Activated CD4-positive, alpha-beta T cell treated with anti-CD3 and anti-CD28 coated beads, Interleukin-2, amount 50 U/mL, for 24 hours (primary cell): ENCODE measurements at regions not wholly inside any gene's neighbourhood (a gene's known extent, or its start where the extent isn't known, plus 50 kb on each side); places are given as distances from the start of the nearest gene placed in this dataset.

Source experiments
- DNase-seq, 2 donors: peaks; one replicate each; pipeline ENCODE4 v3.0.0-alpha.2; 2020; ENCODE audit warnings: low read depth in 1 of 2, low spot score in 1 of 2

DNA sequence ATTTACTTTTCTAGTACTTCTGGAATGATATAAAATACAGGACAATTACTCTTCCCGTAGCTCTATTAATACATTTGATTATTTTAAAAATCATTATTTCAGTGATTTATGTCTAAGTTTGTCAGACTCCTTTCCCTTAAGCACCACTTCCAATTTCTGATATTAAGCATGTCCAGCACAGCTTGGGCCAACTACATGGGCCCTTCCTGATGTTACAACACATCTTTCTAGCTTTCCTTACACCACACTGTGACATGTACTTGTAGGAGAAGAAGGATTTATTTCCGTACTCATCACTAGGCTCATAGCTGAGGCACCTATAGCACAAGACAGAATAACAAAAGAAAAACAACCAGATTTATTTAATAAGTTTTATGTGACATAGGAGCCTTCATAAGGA is 134.8 kb upstream of the HNRNPA3 start:
- DNase-seq, result no peak

DNA sequence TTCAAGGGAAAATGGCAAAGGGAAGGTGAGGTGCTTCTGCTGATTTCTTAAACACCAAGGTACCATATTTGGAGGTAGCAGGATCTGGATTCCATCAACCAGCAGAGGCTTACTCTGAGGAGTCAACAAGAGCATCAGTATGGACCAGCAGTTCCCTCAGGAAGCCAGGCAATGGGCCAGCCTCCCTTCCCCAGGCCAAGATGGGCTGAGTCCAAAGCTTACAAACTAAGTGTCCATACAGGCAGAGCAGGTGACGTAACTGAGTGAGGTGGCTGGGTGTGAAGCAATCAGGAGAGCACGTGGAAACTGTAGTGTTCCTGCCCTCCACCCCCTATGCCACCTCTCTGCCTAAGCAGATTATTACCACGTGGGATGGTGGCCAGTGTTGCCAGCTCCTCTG is 134.2 kb upstream of the HNRNPA3 start:
- DNase-seq, result no peak

GRCh38 chr2:177078855-177079254 is 133.7 kb upstream of the HNRNPA3 start:
- DNase-seq, result no peak

GRCh38 chr2:177080746-177081284 is 131.8 kb upstream of the HNRNPA3 start:
- DNase-seq, result no peak

DNA sequence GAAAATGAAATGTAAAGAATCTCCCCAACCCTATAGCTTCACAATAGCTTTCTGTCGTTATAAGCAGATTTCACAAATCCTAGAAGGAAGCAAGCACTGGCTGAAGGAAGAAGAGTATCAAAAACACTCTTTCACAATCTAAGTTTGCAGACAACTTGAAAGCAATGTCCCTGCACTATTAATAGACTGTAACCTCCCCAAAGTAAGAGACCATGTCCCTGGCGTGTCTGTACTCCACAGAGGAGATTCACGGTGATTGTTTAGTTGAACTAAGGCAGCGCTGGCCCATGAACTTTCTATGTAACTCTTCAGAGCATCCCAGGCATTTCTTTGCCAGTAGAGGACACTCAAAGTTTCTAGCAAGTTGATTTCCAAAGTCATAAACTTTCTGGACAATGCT is 128.0 kb upstream of the HNRNPA3 start:
- no peak for DNase-seq

GRCh38 chr2:177088529-177088928 is 124.1 kb upstream of the HNRNPA3 start:
- DNase-seq, result no peak

GRCh38 chr2:177090967-177091366 is 121.6 kb upstream of the HNRNPA3 start:
- no peak for DNase-seq

- DNase-seq, result no peak
Measured at GRCh38 chr2:177093371-177093770, 119.2 kb upstream of the HNRNPA3 start.

DNA sequence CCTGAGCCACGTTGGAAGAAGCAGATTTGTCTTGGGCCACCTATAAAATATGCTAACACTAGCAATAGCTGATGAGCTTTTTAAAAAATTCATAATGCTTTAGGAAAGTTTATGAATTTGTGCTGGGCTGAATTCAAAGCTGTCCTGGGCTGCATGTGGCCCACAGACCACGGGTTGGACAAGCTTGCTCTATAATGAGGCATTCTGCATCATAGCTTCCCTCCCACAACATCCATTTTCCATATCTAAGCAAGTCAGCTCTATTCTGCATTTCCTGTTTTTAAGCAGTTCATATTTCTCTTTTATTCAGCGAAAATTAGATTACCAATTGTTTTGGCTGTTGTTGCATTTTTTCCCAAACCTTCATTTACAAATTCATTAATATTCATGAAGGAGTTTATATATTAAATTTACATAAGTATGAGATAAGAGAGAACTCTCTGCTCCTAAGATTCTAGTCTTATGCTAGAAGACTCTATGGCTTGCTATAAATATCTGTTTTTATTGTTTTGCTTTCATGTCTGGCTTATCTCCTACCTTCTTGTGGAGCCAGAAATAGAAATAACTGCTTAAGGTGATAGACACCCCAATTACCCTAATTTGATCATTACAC is 114.5 kb upstream of the HNRNPA3 start:
- no peak for DNase-seq

DNA sequence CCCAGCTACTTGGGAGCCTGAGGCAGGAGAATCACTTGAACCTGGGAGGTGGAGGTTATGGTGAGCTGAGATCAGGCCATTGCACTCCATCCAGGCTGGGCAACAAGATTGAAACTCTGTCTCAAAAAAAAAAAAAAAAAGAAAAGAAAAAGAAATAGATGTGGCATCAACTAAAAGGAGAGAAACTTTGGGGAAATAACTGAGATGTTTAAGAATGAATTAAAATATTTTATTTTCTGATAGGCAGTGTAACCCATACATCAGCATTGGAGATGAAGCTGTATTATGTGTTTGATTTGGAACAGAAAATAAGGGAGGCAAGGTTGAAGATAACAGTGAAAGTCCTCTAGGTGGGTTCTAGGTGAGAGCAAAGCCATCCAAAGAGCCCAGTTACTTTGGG is 110.7 kb upstream of the HNRNPA3 start:
- DNase-seq, result no peak

- DNase-seq, result no peak
Measured at GRCh38 chr2:177106212-177106611, 106.4 kb upstream of the HNRNPA3 start.

DNA sequence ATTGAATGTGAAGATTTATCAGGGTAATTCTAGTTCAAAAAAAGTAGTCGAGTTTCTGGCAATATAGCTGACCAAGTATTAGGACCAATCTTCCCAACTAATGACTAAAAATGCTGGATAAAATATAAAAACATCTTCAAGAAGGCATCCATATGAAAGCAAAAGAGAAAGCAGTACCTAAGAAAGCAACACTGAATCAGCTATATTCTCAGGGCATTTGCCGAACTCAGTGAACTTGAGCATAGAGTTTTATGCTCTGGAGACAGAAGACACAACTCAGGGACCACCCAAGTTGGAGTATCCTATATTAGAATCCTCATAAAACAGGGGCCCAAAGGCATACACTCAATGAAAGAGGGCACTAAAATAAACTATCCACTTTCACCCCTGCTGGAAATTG is 103.7 kb upstream of the HNRNPA3 start:
- DNase-seq, result no peak

DNA sequence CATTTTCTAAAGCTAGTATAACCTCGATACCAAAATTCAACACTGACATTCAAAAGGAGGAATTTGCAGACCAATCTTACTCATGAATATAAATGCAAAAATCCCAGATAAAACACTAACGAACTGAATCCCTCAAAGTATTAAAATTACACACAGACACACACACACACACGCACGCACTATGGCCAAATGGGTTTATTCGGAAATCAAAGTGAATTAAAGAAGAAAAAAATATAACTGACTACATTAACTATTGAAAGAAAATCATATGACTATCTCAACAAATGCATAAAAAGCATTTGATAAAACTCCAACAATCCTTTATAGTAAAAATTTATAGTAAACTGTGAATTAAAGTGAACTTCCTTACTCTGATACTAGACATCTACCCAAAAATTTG is 97.9 kb upstream of the HNRNPA3 start:
- DNase-seq, result no peak

DNA sequence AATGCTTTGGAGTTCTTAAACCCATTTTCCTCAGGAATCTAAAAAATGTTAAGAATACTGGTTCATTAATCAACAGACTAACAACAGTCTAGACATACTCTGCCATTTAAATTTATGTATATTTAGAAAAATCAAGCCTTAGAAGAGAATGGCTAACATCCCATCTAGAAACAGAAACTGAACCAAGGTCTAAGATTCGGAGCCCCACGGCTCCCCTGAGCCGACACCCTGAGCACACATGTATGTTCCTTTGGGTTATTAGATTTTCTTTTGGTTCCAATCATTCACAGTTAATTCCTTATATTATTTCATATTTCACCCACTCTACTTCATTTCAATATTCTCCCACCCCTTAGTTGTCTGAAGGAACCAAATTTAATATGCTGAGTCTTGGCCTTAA is 94.8 kb upstream of the HNRNPA3 start:
- DNase-seq, result no peak

GRCh38 chr2:177118636-177119035 is 94.0 kb upstream of the HNRNPA3 start:
- DNase-seq, result no peak

GRCh38 chr2:177119099-177119498 is 93.5 kb upstream of the HNRNPA3 start:
- DNase-seq, result no peak

DNA sequence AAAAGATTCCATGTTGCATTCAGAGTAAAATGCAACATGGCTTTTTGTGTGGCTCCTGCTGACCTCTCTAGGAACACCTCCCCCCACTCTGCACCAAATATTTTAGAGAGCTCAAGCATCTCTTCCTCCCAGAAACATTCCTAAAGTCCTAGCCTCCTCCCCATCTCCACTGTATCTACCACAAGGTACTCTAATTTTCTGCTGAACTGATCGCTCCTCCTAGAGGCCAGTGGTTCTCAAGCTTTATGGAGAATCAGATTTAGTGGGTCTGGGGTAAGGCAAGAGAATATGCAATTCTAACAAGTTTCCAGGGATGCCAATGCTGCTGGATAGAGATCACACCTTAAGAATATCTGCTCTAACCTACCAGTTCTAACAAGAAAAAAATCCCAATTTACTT is 89.5 kb upstream of the HNRNPA3 start:
- DNase-seq, result no peak

- DNase-seq, result no peak
Measured at GRCh38 chr2:177124371-177124770, 88.2 kb upstream of the HNRNPA3 start.

DNA sequence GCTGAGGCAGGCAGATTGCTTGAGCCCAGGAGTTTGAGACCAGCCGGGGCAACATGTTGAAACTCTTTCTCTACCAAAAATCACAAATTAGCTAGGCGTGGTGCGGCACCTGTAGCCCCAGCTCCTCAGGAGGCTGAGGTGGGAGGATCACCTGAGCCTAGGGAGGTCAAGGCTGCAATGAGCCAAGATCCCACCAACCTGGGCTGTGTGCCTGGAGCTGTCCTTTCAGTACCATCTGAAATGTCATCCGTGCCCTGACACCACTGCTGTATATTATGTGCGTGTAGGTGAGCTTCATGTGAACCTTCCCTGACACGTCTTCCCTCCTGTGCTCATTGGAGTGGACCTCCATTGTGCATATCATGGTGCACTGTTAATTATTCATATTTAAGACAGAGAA is 84.8 kb upstream of the HNRNPA3 start:
- no peak for DNase-seq

- DNase-seq, result no peak
Measured at GRCh38 chr2:177129610-177130009, 83.0 kb upstream of the HNRNPA3 start.

DNA sequence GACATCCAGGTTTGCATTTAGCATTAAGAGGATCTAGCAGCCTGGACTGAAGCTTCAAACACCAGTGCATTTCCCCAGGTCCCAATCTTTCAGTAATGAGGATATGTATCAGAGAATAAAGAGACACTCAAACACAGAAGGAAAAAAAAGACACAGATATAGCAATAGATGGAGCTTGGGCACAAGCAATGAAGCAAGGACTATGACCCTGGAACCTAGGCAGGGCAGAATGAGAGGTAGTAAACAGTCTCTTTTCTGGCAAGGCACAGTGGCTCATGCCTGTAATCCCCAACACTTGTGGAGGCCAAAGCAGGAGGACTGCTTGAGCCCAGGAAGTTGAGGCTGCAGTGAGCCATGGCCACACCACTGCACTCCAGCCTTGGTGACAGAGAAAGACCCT is 80.7 kb upstream of the HNRNPA3 start:
- no peak for DNase-seq

DNA sequence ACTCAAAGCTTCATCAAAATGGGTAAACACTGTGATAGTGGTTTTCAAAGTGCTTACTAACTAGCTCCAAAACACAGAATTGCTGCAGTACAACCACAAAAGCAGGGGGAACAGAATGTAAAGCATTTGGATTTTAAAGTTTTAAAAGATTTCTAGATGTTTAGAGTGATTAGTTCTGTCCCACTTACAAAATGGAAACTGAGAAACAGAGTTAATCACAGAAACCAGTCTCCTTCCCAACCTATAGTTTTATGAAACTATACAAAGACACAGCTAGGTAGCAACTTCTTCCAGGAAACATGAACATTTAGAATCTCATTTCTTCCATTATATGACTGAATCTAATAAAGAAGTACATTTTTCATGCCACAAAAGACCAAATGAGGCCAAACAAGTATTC is 73.8 kb upstream of the HNRNPA3 start:
- DNase-seq, result no peak

GRCh38 chr2:177141866-177142265 is 70.7 kb upstream of the HNRNPA3 start:
- no peak for DNase-seq

GRCh38 chr2:177143444-177143843 is 69.2 kb upstream of the HNRNPA3 start:
- no peak for DNase-seq
